DND-41 (cell line): ENCODE measurements at regions not wholly inside any gene's neighbourhood (a gene's known extent, or its start where the extent isn't known, plus 50 kb on each side); places are given as distances from the start of the nearest gene placed in this dataset.

Source experiments
- EZH2 ChIP-seq: IDR thresholded peaks from 3 replicates; pipeline ENCODE4 v1.6.1; 2012; ENCODE audit warnings: borderline replicate concordance, low read depth, mild to moderate bottlenecking, moderate library complexity, low read length, inconsistent platforms; ENCODE audit not compliant: severe bottlenecking
- TF ChIP-seq, protein P1 (sequence below): IDR thresholded peaks from 2 replicates; pipeline ENCODE4 v1.5.1; 2012; ENCODE audit warnings: borderline replicate concordance, low read length, moderate library complexity, mild to moderate bottlenecking; ENCODE audit not compliant: poor library complexity, severe bottlenecking; ENCODE audit errors: extremely low read depth

DNA sequence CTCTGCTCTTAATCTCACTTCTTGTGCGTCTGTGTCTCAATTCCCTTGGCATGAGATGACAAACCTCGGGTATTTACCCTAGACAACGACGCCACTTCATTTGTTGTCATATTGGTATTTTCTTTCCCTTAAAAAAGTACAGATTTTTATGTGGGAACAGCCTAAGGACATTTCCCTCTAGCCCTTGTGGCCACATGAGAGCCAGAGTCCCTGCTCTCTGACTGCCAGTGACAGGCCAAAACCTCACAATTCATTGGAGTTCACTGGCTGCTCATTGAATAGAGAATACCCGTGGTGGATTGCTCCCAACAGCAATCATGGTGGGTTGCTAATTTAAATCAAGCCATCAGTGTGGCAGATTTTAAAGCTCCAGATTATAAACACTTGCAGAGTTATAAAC, 191.3 kb upstream of the FAM3C start:
- TF ChIP-seq, protein P1, sequence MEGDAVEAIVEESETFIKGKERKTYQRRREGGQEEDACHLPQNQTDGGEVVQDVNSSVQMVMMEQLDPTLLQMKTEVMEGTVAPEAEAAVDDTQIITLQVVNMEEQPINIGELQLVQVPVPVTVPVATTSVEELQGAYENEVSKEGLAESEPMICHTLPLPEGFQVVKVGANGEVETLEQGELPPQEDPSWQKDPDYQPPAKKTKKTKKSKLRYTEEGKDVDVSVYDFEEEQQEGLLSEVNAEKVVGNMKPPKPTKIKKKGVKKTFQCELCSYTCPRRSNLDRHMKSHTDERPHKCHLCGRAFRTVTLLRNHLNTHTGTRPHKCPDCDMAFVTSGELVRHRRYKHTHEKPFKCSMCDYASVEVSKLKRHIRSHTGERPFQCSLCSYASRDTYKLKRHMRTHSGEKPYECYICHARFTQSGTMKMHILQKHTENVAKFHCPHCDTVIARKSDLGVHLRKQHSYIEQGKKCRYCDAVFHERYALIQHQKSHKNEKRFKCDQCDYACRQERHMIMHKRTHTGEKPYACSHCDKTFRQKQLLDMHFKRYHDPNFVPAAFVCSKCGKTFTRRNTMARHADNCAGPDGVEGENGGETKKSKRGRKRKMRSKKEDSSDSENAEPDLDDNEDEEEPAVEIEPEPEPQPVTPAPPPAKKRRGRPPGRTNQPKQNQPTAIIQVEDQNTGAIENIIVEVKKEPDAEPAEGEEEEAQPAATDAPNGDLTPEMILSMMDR, result no peak
- no peak for TF ChIP-seq EZH2
